GM12878 (cell line): ENCODE measurements at regions not wholly inside any gene's neighbourhood (a gene's known extent, or its start where the extent isn't known, plus 50 kb on each side); places are given as distances from the start of the nearest gene placed in this dataset.
A peak's percentile ranks its signal among the peaks of the same experiment; 100 is the strongest.

Experiments
- ATAC-seq: fragments of 200-7000 bp; cut with Tn5 transposase; 3 replicates; pipeline ENCODE4 v1.9.1; 2020; ENCODE audit warnings: mild to moderate bottlenecking, moderate library complexity
- BruUV-seq: library from RNA; stranded (reverse); fragments of 400-500 nt; replicated peaks from 2 replicates; lab custom pipeline; 2021; lab: Mats Ljungman, UMichigan
- CTCF ChIA-PET: fragments of 300-600 bp; sonication (Branson Sonifier 250); formaldehyde crosslinking; extraction: SDS; loops from one replicate; lab custom pipeline; 2021; ENCODE audit warnings: inconsistent platforms; lab: Yijun Ruan, JAX
- POLR2A ChIA-PET: fragments of 350-600 bp; formaldehyde crosslinking; extraction: SDS; loops from one replicate; lab custom pipeline; 2021; ENCODE audit warnings: inconsistent platforms; lab: Charles Lee
- RAD21 ChIA-PET: fragments of 300-600 bp; sonication (Branson Sonifier 250); formaldehyde crosslinking; loops from one replicate; lab custom pipeline; 2023; ENCODE audit warnings: antibody characterized with exemption; ENCODE audit not compliant: unreplicated experiment; lab: Charles Lee
- SMC1A ChIA-PET: fragments of 300-600 bp; sonication (Branson Sonifier 250); formaldehyde crosslinking; loops from one replicate; lab custom pipeline; 2023; ENCODE audit not compliant: unreplicated experiment, uncharacterized antibody; lab: Charles Lee
- DNase-seq: peaks from one replicate; pipeline ENCODE4 v3.0.0-alpha.2; 2011; ENCODE audit warnings: low read depth, low spot score
- FAIRE-seq: peaks from 3 replicates; lab custom pipeline; 2011; peaks lifted over from hg19 to GRCh38; lab: Jason Lieb, UNC
- H2AFZ ChIP-seq: 2 replicates; pipeline ENCODE4 v1.6.0; 2011; ENCODE audit warnings: low read depth, low read length, control low read depth; ENCODE audit not compliant: control insufficient read depth
- H3K27ac ChIP-seq: 2 replicates; pipeline ENCODE4 v1.5.1; 2011; ENCODE audit warnings: control low read depth; ENCODE audit not compliant: control insufficient read depth, insufficient read depth
- H3K27me3 ChIP-seq, 2 experiments: replicated peaks in 1 of 2; 2 replicates each; pipeline versions ENCODE4 v1.6.0 to v1.6.1; 2011; ENCODE audit warnings: low read length in 1 of 2; ENCODE audit not compliant: control insufficient read depth in 2 of 2, insufficient read depth in 2 of 2
- H3K36me3 ChIP-seq, 2 experiments: 2 replicates each; pipeline ENCODE4 v1.5.1; 2011; ENCODE audit warnings: low read length in 1 of 2; ENCODE audit not compliant: control insufficient read depth in 2 of 2, insufficient read depth in 2 of 2
- H3K4me1 ChIP-seq: 2 replicates; pipeline ENCODE4 v1.6.1; 2011; ENCODE audit warnings: mild to moderate bottlenecking, low read length, moderate library complexity, mixed read lengths; ENCODE audit not compliant: control insufficient read depth, insufficient read depth
- H3K4me2 ChIP-seq: 2 replicates; pipeline ENCODE4 v1.6.0; 2011; ENCODE audit warnings: control low read depth; ENCODE audit not compliant: control insufficient read depth, insufficient read depth
- H3K4me3 ChIP-seq: fragments of 200-600 bp; sonication (generic); 2 replicates; pipeline ENCODE4 v1.5.1; 2016
- H3K79me2 ChIP-seq: 2 replicates; pipeline ENCODE4 v1.6.0; 2011; ENCODE audit warnings: low read length; ENCODE audit not compliant: control insufficient read depth, insufficient read depth
- H3K9ac ChIP-seq: 2 replicates; pipeline ENCODE4 v1.8.0; 2011; ENCODE audit warnings: low read length, control low read depth, mixed read lengths; ENCODE audit not compliant: control insufficient read depth, insufficient read depth
- H3K9me3 ChIP-seq: replicated peaks from 3 replicates; pipeline ENCODE4 v1.5.1; 2011; ENCODE audit warnings: mild to moderate bottlenecking, low read length; ENCODE audit not compliant: control insufficient read depth, insufficient read depth
- H4K20me1 ChIP-seq: 2 replicates; pipeline ENCODE4 v1.6.0; 2011; ENCODE audit not compliant: control insufficient read depth, insufficient read depth
- BMI1 ChIP-seq: fragments of 450-650 bp; IDR thresholded peaks from 2 replicates; pipeline ENCODE4 v1.6.1; 2016; ENCODE audit warnings: mild to moderate bottlenecking, moderate library complexity, borderline replicate concordance
- BRCA1 ChIP-seq: IDR thresholded peaks from 2 replicates; pipeline ENCODE4 v1.6.1; 2011; ENCODE audit warnings: low read depth, low read length, improper control_type of control experiment
- IKZF1 ChIP-seq: fragments of 450-650 bp; conservative IDR thresholded peaks from 2 replicates; pipeline ENCODE4 v1.6.1; 2017; ENCODE audit warnings: antibody characterized with exemption, mild to moderate bottlenecking
- JUNB ChIP-seq: IDR thresholded peaks from 2 replicates; pipeline ENCODE4 v1.6.1; 2016; ENCODE audit warnings: antibody characterized with exemption, mild to moderate bottlenecking
- PML ChIP-seq: IDR thresholded peaks from 2 replicates; pipeline ENCODE4 v1.6.1; 2012; ENCODE audit warnings: low read length, inconsistent platforms
- SKIL ChIP-seq: fragments of 450-650 bp; IDR thresholded peaks from 2 replicates; pipeline ENCODE4 v1.6.1; 2017; ENCODE audit warnings: mild to moderate bottlenecking, low read depth, inconsistent platforms; ENCODE audit not compliant: poor library complexity, severe bottlenecking
- USF1 ChIP-seq: IDR thresholded peaks from 2 replicates; pipeline ENCODE4 v1.6.1; 2011; ENCODE audit warnings: borderline replicate concordance, low read depth, mild to moderate bottlenecking, moderate library complexity, mixed read lengths, low read length; ENCODE audit not compliant: insufficient read depth; ENCODE audit errors: extremely low read length
- ZBED1 ChIP-seq: IDR thresholded peaks from 2 replicates; pipeline ENCODE4 v1.6.1; 2016; ENCODE audit warnings: borderline replicate concordance
- ZBTB11 ChIP-seq: fragments of 450-650 bp; formaldehyde crosslinking; IDR thresholded peaks from 2 replicates; pipeline ENCODE4 v1.5.0; 2022; ENCODE audit warnings: mild to moderate bottlenecking, missing genetic modification characterization
- ZNF274 ChIP-seq: IDR thresholded peaks from one replicate; pipeline ENCODE4 v1.8.0; 2011; ENCODE audit not compliant: insufficient read length, insufficient read depth
- ZNF687 ChIP-seq: fragments of 450-650 bp; IDR thresholded peaks from 2 replicates; pipeline ENCODE4 v1.6.1; 2017; ENCODE audit warnings: mild to moderate bottlenecking, moderate library complexity
- ZSCAN29 ChIP-seq: fragments of 450-650 bp; IDR thresholded peaks from 2 replicates; pipeline ENCODE4 v1.6.1; 2017; ENCODE audit warnings: mild to moderate bottlenecking, moderate library complexity
- WGBS: methylation state at CpG from one replicate; pipeline ENCODE4 v1.1.6; 2016; ENCODE audit warnings: low lambda C conversion rate; ENCODE audit not compliant: insufficient replicate concordance, insufficient coverage; ENCODE audit errors: missing lambda C conversion rate; 5-methylcytosine and 5-hydroxymethylcytosine counted together
- in situ Hi-C: fragments of 300-500 bp; cut with MboI; formaldehyde crosslinking; loops from 9 replicates; pipeline ENCODE4 v1.14.3; 2018; ENCODE audit warnings: mixed read lengths
- intact Hi-C: fragments of 100-400 bp; cut with micrococcal nuclease; formaldehyde crosslinking; loops from one replicate; pipeline ENCODE4 v1.14.2; 2022; ENCODE audit not compliant: unreplicated experiment

- no peak overlapping the region for H3K27ac ChIP-seq
- ChIA-PET CTCF (no interaction called here), SMC1A (no interaction called here), RAD21 (no interaction called here), POLR2A (no interaction called here)
- ATAC-seq = peak; percentile 22
- DNase-seq = no peak
- no peak for FAIRE-seq
- TF ChIP-seq ZBTB11 (CRISPR knock-in tag) (no peak), BRCA1 (no peak), ZNF687 (no peak), ZBED1 (no peak), ZNF274 (no peak), SKIL (no peak), BMI1 (no peak), PML (no peak), JUNB (no peak), ZSCAN29 (no peak), USF1 (no peak), IKZF1 (no peak)
- H3K27me3 ChIP-seq = no peaks in the 10 kb centered on the region
- no peak overlapping the region for H3K4me2 ChIP-seq
- intact Hi-C loops = no loop called here
- no peaks in the 10 kb centered on the region for H3K4me1 ChIP-seq
- no peak overlapping the region for H3K4me3 ChIP-seq
- no peaks in the 10 kb centered on the region for H3K9me3 ChIP-seq
- no peak overlapping the region for H3K9ac ChIP-seq
- H4K20me1 ChIP-seq = no peaks in the 10 kb centered on the region
- H2AFZ ChIP-seq = no peak overlapping the region
- 2% methylated on average over 2 of the region's 4 CpGs for WGBS
- H3K36me3 ChIP-seq = no peaks in the 10 kb centered on the region
- in situ Hi-C loops = loop anchor here (25.0 kb wide), 1 partner anchor 1798 kb away; no protein-coding TSS in a partner anchor
- BruUV-seq = no TSS peak
- H3K79me2 ChIP-seq = no peaks in the 10 kb centered on the region
These were observed 535.9 kb upstream of the VRK2 start for GRCh38 chr2:57510704-57511103.
